Kidney glomerular epithelial cell (primary cell): ENCODE measurements at regions not wholly inside any gene's neighbourhood (a gene's known extent, or its start where the extent isn't known, plus 50 kb on each side); places are given as distances from the start of the nearest gene placed in this dataset.
"Not testable (repeated sequence)": the region's sequence is repeated elsewhere in the genome, so short reads cannot be mapped to it uniquely, and the experiment has no call there.

Source experiments
- DNase-seq: peaks from one replicate; lab custom pipeline; 2025; lab: John Stamatoyannopoulos, UW

DNA sequence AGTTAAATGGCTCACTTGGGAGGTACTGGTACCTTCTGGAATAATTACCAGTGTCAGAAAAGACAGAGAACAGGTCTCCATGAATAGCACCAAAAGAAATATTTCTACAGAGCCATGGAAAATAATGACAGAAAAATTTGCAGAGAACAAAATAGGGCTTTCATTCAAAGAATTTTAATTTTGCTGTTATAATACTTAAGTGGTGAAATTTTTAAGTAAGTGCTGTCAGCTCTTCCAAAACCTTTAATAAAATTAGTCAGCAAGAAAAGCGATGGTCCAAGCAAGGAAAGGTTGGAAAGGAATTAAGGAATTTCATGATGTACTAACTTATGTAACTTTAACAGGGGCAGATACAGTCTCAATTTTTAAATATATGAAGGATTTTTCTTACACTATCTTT, 359.2 kb downstream of the NR2F1-AS1 start:
- DNase-seq = no peak

DNA sequence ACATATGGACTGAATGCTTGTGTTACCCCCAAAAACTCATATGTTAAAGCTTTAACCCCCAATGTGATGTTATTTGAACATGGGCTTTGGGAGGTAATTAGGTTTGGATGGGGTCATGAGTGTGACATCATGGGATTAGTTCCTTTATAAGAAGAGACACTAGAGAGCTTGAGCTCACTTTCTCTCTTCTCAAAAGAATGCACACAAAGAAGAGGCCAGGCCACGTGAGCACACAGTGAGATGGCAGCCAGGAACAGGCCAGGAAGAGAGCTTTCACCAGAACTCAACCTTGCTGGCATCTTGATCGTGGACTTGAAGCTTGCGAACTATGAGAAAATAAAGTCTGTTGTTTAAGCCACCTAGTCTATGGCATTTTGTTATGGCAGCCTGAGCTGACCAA, 360.6 kb downstream of the NR2F1-AS1 start:
- no peak for DNase-seq

GRCh38 chr5:93219641-93220145, 361.3 kb downstream of the NR2F1-AS1 start:
- no peak for DNase-seq

DNA sequence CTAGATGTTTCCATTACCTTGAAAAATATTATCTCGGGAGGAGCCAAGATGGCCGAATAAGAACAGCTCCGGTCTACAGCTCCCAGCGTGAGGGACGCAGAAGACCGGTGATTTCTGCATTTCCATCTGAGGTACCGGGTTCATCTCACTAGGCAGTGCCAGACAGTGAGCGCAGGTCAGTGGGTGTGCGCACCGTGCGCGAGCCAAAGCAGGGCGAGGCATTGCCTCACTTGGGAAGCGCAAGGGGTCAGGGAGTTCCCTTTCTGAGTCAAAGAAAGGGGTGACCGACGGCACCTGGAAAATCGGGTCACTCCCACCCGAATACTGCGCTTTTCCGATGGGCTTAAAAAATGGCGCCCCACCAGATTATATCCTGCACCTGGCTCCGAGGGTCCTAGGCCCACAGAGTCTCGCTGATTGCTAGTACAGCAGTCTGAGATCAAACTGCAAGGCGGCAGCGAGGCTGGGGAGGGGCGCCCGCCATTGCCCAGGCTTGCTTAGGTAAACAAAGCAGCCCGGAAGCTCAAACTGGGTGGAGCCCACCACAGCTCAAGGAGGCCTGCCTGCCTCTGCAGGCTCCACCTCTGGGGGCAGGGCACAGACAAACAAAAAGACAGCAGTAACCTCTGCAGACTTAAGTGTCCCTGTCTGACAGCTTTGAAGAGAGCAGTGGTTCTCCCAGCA, 367.8 kb downstream of the NR2F1-AS1 start:
- DNase-seq = not testable (repeated sequence)

- no peak for DNase-seq
Observed at GRCh38 chr5:93209476-93209875, 371.5 kb downstream of the NR2F1-AS1 start.

DNA sequence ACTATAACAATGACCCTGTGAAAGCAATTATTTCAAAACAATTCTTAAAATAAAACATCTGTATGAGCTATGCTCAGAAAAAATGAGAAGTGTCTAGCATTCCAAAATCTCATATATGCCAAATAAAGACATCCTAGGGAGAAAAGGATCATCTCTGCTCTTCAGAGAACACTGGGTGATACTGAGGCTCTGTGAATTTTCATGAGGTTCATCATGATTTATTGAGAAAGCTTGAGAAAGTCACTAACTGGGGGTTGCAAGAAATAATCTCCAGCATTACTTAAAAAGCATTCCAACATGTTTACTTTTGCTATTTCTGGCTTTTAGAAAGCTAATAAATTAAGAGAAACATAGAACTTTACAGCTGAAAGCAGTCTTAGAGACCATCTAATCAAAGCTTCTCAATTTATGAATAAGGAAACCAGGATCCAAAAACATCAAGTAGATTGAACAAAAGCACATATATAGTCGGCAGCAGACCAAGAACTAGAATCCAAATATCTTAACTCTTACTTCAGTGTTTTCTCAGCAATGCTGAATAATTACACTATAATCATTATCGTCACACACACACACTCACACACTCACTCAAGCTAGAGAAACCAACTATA, 372.8 kb downstream of the NR2F1-AS1 start:
- DNase-seq = no peak

- no peak for DNase-seq
Observed at GRCh38 chr5:93206203-93206602, 374.8 kb downstream of the NR2F1-AS1 start.

GRCh38 chr5:93201061-93201460, 380.0 kb downstream of the NR2F1-AS1 start:
- no peak for DNase-seq

GRCh38 chr5:93196986-93197385, 384.0 kb downstream of the NR2F1-AS1 start:
- no peak for DNase-seq

DNA sequence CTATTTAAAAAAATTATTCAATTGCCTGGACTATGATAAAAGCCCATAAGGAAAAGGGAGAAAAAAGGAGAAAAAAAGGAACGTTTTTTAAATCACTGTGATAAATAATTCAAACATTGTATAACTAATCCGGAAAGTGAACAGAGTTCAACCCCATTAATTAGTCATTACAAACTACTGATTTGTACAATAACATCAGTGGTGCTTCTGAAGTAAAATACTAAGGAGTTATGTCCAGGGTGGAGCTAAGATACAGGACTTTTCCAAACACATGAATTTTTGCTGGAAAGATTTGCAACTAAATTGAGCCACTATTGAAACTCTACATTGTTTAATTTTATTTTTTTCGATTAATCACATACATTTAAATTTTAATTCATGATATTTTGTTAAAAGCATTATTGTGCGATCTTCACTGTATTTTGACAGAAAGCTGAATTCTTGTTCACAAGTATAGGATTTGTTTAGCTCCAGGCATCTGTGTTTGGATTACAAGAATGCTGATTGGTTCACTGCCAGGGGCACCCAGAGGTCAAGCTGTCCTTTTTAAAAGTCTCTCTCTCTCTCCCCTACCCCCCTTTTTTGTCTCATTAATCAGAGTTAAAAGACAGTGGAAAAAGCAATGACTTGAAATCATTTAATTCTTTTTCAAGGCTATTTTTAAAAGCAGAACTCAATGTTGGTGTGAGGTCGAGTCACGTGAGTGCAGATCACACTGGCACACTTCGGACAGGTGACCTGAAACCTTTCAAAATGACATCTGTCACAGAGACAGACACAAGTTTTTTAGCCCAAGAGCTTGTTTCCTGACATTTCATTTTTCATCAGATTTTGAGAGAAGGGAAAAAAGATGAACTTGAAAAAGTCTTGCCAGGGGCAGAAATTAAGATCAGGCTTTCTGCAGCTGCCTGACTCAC, 387.3 kb downstream of the NR2F1-AS1 start:
- no peak for DNase-seq

DNA sequence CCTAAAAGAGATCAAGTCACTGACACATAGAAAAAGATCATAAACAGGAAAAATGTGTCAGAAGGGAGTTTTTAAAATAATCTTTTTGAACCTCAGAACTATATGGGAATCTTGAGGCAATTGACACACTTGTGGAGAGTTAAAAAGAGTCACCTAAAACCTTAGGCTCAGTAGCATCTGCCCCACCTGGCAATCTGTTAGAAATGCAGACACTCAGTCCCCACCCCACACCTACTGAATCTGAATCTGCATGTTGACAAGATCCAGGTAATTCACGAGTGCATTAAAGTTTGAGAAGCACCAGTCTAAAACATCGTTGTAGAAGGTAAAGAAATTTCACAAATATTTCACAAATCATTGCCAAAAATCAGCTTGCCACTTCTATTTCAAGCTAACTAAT, 388.3 kb downstream of the NR2F1-AS1 start:
- DNase-seq = no peak

DNA sequence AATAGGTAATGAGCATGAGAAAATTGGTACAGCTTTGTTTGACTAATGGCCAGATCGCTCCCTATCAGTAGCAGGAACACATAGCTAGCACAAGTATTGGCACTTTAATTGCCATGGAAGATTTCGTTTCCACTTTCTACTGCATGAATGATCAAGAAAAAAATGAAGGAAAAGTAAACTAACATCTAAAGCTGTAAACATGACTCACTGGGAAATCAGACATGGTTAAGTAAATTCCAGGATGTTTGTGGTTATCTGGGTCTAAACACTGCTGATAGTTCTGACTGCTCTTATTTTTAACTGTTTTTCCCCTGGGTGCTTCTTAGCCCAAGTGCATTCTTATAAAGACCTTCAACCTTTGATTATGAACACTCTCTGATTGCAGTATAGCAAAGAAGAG, 388.9 kb downstream of the NR2F1-AS1 start:
- DNase-seq = peak; percentile 95

DNA sequence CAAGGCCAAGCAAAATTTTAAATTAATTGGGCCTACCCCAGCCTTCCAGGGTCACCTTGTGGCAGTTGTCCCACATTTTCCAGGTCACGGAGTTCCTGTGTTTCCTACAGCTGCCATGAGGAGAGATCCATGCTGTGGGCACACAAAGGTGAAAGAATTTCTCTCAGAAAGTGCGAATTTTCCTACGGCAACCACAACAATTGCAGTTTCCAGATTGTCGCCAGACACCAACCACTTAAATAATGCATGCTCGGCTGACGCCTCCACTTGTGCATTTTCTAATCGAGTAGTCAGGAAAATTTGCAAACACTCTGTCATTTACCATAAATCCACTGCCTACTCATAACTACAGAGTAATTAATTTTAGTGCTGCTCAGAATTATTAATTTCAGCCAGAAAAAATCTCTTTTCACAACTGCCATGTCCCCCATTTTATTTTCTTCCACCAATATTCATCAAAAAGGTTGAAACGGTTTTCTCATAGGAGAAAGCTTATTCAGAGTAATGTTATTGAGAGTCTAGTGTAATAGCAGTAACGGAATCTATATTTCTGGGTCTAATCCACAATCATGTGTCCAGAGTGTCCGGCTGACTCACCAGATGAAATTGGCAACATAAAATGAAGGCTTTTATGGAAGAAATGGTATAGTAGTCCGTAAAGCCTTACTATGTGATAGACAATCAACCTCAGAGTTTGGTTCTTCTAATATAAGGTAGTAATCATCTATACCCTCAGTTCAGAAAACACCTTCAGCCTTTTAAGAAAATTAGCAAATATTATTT, 389.8 kb downstream of the NR2F1-AS1 start:
- no peak for DNase-seq

DNA sequence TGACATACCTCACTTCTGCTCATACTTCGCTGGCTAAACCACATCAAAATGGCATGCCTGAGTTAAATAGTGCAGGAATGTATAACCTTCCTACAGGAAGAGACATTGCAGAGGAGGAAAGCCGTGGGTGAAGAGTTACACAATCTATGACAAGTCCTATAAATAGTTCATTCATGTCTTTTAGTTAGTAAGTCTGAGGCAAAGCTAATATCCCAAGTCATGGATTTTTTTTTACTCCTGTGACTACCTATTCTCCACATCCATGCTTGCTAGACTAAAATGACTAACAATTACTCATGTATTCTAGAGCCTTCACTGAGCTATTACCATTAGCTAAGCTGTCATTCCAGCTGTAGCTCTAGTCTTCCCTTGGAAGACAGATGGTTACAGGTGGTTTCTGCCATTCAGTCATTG, 391.3 kb downstream of the NR2F1-AS1 start:
- DNase-seq = peak; percentile 98

DNA sequence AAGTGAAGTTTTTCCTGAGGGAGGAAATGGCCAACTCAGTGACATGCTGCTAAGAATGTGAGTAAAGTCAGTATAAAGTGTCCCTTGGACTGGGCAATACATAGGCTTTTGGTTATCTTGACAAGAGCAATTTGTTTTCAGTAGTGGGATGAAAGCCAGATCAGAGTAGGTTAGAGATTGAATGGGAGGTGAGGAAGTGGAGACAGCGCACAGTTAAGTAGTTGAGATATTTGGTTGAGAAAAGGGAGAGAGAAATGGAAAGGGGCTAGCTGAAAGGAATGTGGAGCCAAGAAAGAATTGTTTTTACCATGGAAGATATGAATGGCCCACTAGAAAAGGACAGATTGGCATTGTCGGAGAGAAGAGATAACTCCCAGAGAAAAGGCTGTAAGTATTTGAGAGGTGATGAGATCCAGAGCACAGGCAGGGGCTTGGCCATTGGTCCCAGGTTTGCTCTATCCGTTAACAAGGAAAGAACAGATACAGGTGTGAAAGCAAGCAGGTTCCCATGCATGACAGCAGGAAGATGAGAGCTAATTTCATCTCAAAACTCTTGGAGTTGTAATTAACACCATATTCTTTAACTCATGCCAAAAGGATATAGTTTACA, 392.0 kb downstream of the NR2F1-AS1 start:
- peak; percentile 59 for DNase-seq

DNA sequence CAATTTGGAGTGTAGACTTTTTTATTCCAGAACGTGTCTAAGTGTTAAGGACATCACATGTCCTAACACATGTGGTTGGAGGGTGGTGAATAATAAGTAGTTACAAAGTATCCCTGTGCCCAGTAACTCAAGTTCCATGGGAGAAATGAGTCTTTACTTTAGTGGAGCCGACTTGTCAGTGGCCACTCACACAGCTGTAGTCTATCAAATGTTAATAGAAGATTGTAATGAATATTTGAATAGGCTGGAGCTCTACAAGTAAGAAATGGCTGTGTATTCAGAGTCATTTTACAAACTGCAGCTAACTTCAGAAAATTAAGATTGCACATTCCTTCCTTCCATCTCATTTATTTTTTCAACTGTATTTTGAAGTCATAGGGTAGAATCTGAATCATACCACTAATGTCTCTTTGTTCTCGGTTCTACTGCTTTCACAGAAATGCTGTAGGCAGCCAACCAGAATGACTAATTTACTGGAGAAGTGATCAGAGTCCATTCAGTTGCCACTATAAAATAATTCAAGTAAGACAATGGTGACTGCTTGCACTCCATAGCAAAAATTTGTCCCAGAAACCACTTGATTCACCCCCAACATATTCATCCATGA, 394.8 kb downstream of the NR2F1-AS1 start:
- DNase-seq = peak; percentile 81

GRCh38 chr5:93184041-93184440, 397.0 kb downstream of the NR2F1-AS1 start:
- DNase-seq = no peak

DNA sequence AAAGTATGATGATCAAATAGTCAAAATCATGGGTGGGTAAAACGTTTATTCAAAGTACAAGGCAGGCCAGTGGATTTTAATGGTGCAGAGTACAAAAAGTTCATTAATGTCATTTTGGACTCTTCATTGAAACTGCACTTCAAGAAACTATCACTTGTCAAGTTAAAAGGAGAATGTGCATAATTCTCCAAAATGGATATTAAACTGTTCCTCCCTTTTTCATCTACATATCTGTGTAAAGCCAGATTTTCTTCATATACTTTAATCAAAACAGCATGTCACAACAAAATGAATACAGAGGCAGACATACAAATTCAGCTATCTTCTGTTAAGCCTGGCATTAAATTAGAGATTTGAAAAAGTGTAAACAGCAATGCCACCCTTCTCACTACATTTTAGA, 401.6 kb downstream of the NR2F1-AS1 start:
- DNase-seq = no peak

DNA sequence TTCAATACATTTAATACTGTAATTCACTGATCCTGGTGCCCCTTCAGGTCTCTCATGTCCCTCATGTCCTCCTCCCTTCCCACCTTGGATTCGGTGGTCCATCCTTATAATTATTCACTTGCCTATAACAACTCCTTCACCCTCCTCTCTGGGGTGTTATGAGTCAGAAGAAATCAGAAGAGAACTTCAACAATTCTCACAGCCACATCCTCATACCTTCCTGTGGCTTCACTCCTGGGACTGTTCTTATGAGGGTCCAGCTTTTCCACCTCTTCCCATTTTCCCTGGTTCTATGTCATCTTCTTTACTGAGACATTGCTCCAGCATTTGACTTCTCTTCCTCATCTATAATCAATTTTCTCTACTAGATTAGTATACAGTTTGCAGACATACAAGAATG, 406.1 kb downstream of the NR2F1-AS1 start:
- DNase-seq = no peak

DNA sequence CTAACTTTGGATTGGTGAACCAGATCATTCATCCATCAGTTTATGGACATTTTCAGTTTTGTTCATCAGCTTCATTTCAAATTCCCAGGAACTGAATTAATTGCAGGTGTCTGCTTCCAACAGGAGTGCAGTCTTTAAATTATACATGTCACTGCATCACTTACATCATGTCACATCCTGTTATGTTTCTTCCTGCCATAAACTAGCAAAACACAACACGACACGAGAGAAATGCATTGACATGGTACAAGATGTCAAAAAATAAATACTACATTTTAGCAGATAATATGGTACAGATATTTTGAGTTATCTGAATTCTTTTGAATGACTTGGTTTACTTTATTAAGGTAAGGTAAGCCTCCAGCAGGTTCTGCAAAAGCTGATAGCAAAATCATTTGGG, 415.5 kb downstream of the NR2F1-AS1 start:
- DNase-seq = no peak

DNA sequence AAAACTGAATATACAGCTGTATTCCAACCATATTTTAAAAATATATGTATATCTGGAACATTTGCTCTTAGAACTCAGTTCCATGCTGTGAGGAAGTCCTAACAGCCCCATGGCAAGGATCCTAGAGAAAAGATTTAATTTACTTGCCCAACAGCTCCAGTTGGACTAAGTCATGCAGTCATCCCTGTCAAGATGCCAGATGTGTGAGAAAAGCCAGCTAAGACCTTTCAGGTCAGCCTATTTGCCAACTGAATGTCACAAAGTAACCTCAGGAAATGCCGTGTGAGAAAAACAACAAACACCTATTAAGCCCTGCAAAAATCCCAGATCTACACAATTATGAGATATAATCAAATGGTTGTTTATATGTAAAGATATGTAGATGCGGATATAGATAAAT, 416.3 kb downstream of the NR2F1-AS1 start:
- no peak for DNase-seq
